ENCODE measurements at regions not wholly inside any gene's neighbourhood (a gene's known extent, or its start where the extent isn't known, plus 50 kb on each side); places are given as distances from the start of the nearest gene placed in this dataset.

DNA sequence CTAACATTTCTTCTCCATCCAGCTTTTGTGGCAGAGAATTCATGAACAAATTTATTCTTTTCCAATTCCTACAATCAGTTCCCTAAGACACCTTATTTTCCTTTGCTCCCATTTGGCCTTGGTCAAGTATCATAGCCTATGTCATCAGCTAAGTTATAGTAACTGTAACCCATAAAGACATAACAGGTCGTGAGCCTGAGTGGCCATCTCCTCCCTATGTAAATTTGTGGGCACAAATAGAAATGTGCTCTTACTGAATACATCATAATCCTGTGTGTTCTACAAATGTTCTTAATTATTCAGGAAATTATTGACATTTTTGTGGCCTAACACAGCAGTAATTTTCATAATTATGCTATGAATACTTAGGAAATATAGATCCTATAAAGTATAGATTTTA, 108.9 kb upstream of the ZNF717 start:
- TF ChIP-seq EP300 (IDR thresholded peaks at IDR 0.05) (no peak), POLR2A (IDR thresholded peaks at IDR 0.05) (no peak), POLR2AphosphoS5 (IDR thresholded peaks at IDR 0.05) (no peak)
- TF ChIP-seq, protein P1, sequence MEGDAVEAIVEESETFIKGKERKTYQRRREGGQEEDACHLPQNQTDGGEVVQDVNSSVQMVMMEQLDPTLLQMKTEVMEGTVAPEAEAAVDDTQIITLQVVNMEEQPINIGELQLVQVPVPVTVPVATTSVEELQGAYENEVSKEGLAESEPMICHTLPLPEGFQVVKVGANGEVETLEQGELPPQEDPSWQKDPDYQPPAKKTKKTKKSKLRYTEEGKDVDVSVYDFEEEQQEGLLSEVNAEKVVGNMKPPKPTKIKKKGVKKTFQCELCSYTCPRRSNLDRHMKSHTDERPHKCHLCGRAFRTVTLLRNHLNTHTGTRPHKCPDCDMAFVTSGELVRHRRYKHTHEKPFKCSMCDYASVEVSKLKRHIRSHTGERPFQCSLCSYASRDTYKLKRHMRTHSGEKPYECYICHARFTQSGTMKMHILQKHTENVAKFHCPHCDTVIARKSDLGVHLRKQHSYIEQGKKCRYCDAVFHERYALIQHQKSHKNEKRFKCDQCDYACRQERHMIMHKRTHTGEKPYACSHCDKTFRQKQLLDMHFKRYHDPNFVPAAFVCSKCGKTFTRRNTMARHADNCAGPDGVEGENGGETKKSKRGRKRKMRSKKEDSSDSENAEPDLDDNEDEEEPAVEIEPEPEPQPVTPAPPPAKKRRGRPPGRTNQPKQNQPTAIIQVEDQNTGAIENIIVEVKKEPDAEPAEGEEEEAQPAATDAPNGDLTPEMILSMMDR (IDR thresholded peaks at IDR 0.05), result no peak

All from stomach (tissue), 4 donors.